H9 (cell line): ENCODE measurements at regions not wholly inside any gene's neighbourhood (a gene's known extent, or its start where the extent isn't known, plus 50 kb on each side); places are given as distances from the start of the nearest gene placed in this dataset.
"Not testable (repeated sequence)": the region's sequence is repeated elsewhere in the genome, so short reads cannot be mapped to it uniquely, and the experiment has no call there.

Experiments
- DNase-seq: peaks from one replicate; pipeline ENCODE4 v3.0.0-alpha.2; 2017
- H2AFZ ChIP-seq: one replicate; pipeline ENCODE4 v1.6.1; 2013; ENCODE audit warnings: mild to moderate bottlenecking, low read length, control low read depth, moderate library complexity
- H2AK5ac ChIP-seq: 2 replicates; pipeline ENCODE4 v1.6.1; 2013; ENCODE audit warnings: low read length, control low read depth, mixed read lengths; ENCODE audit not compliant: insufficient read length
- H2BK120ac ChIP-seq: one replicate; pipeline ENCODE4 v1.6.1; 2013; ENCODE audit warnings: low read depth, mild to moderate bottlenecking, low read length, control low read depth, inconsistent platforms; ENCODE audit not compliant: poor library complexity, severe bottlenecking
- H2BK12ac ChIP-seq: 2 replicates; pipeline ENCODE4 v1.6.1; 2013; ENCODE audit warnings: low read length, control low read depth, mixed read lengths, low read depth; ENCODE audit not compliant: insufficient read length
- H2BK15ac ChIP-seq: 2 replicates; pipeline ENCODE4 v1.6.1; 2013; ENCODE audit warnings: low read depth, low read length, control low read depth
- H2BK20ac ChIP-seq: one replicate; pipeline ENCODE4 v1.6.1; 2013; ENCODE audit warnings: low read depth, mild to moderate bottlenecking, low read length, control low read depth, inconsistent platforms; ENCODE audit not compliant: poor library complexity, severe bottlenecking
- H2BK5ac ChIP-seq: 2 replicates; pipeline ENCODE4 v1.6.1; 2013; ENCODE audit warnings: low read length, control low read depth, mixed read lengths; ENCODE audit not compliant: insufficient read length
- H3K14ac ChIP-seq: 2 replicates; pipeline ENCODE4 v1.6.1; 2013; ENCODE audit warnings: low read length, control low read depth; ENCODE audit not compliant: insufficient read depth
- H3K18ac ChIP-seq: 2 replicates; pipeline ENCODE4 v1.6.1; 2013; ENCODE audit warnings: low read depth, mild to moderate bottlenecking, mixed read lengths, low read length, control low read depth; ENCODE audit not compliant: insufficient read length
- H3K23ac ChIP-seq: 2 replicates; pipeline ENCODE4 v1.6.1; 2013; ENCODE audit warnings: low read length, control low read depth, mixed read lengths, low read depth; ENCODE audit not compliant: insufficient read length
- H3K23me2 ChIP-seq: 2 replicates; pipeline ENCODE4 v1.6.1; 2013; ENCODE audit warnings: low read depth, mild to moderate bottlenecking, mixed read lengths, low read length, control low read depth; ENCODE audit not compliant: insufficient read length, poor library complexity, severe bottlenecking
- H3K27ac ChIP-seq: 2 replicates; pipeline ENCODE4 v1.5.1; 2013; ENCODE audit warnings: low read length, control low read depth, mixed read lengths, low read depth; ENCODE audit not compliant: insufficient read length
- H3K27me3 ChIP-seq: 2 replicates; pipeline ENCODE4 v1.6.1; 2013; ENCODE audit warnings: low read length, control low read depth, inconsistent platforms; ENCODE audit not compliant: insufficient read depth
- H3K4ac ChIP-seq: 2 replicates; pipeline ENCODE4 v1.6.1; 2013; ENCODE audit warnings: low read depth, mild to moderate bottlenecking, control low read depth, inconsistent platforms, low read length, moderate library complexity
- H3K4me1 ChIP-seq: 2 replicates; pipeline ENCODE4 v1.6.1; 2013; ENCODE audit warnings: low read length, control low read depth, inconsistent platforms; ENCODE audit not compliant: insufficient read depth
- H3K4me2 ChIP-seq: 2 replicates; pipeline ENCODE4 v1.6.1; 2013; ENCODE audit warnings: low read length, control low read depth, mixed read lengths; ENCODE audit not compliant: insufficient read length, insufficient read depth
- H3K56ac ChIP-seq: 2 replicates; pipeline ENCODE4 v1.6.1; 2013; ENCODE audit warnings: low read depth, mild to moderate bottlenecking, mixed read lengths, low read length, control low read depth; ENCODE audit not compliant: insufficient read length
- H3K79me1 ChIP-seq: 2 replicates; pipeline ENCODE4 v1.6.1; 2013; ENCODE audit warnings: low read depth, mild to moderate bottlenecking, moderate library complexity, low read length, control low read depth, inconsistent platforms; ENCODE audit not compliant: insufficient read depth, poor library complexity, severe bottlenecking
- H3K79me2 ChIP-seq: 2 replicates; pipeline ENCODE4 v1.6.1; 2013; ENCODE audit warnings: low read length, control low read depth, inconsistent platforms; ENCODE audit not compliant: insufficient read depth
- H3K9ac ChIP-seq: 2 replicates; pipeline ENCODE4 v1.6.1; 2013; ENCODE audit warnings: low read length, control low read depth, mixed read lengths; ENCODE audit not compliant: insufficient read length; ENCODE audit errors: extremely low read depth
- H3K9me3 ChIP-seq: one replicate; pipeline ENCODE4 v1.6.1; 2013; ENCODE audit warnings: low read depth, low read length, inconsistent platforms; ENCODE audit not compliant: control insufficient read depth
- H3T11ph ChIP-seq: one replicate; pipeline ENCODE4 v1.6.1; 2013; ENCODE audit warnings: mild to moderate bottlenecking, low read length, control low read depth, inconsistent platforms
- H4K20me1 ChIP-seq: one replicate; pipeline ENCODE4 v1.6.1; 2013; ENCODE audit not compliant: control insufficient read depth, insufficient read length, insufficient read depth
- H4K5ac ChIP-seq: 2 replicates; pipeline ENCODE4 v1.6.1; 2013; ENCODE audit warnings: low read depth, mild to moderate bottlenecking, mixed read lengths, low read length, control low read depth; ENCODE audit not compliant: insufficient read length
- H4K8ac ChIP-seq: replicated peaks from 2 replicates; pipeline ENCODE4 v1.6.1; 2013; ENCODE audit warnings: low read length, control low read depth, mixed read lengths, low read depth; ENCODE audit not compliant: insufficient read length
- H4K91ac ChIP-seq: 2 replicates; pipeline ENCODE4 v1.6.1; 2013; ENCODE audit warnings: low read depth, mild to moderate bottlenecking, moderate library complexity, mixed read lengths, low read length, control low read depth; ENCODE audit not compliant: insufficient read length
- H3K27ac Mint-ChIP-seq, 3 experiments: 2 replicates in 2 of 3; 3 replicates in 1 of 3; pipeline ENCODE4 v1.8.0; 2020 to 2021; ENCODE audit warnings: mixed read lengths in 3 of 3, mild to moderate bottlenecking in 1 of 3, moderate library complexity in 1 of 3
- H3K27me3 Mint-ChIP-seq: 2 replicates; pipeline ENCODE4 v1.8.0; 2021; ENCODE audit warnings: low read depth, mild to moderate bottlenecking, moderate library complexity, mixed read lengths
- H3K36me3 Mint-ChIP-seq, 3 experiments: 2 replicates in 2 of 3; 3 replicates in 1 of 3; pipeline ENCODE4 v1.8.0; 2020 to 2021; ENCODE audit warnings: low read depth in 3 of 3, mixed read lengths in 3 of 3; ENCODE audit not compliant: insufficient read depth in 1 of 3
- H3K4me1 Mint-ChIP-seq, 2 experiments: 2 replicates each; pipeline ENCODE4 v1.8.0; 2020; ENCODE audit warnings: mixed read lengths in 2 of 2
- H3K4me3 Mint-ChIP-seq, 2 experiments: 2 replicates in 1 of 2; 3 replicates in 1 of 2; pipeline ENCODE4 v1.8.0; 2020 to 2021; ENCODE audit warnings: mild to moderate bottlenecking in 2 of 2, mixed read lengths in 2 of 2, moderate library complexity in 1 of 2
- H3K9me3 Mint-ChIP-seq, 2 experiments: 2 replicates in 1 of 2; 3 replicates in 1 of 2; pipeline ENCODE4 v1.8.0; 2020; ENCODE audit warnings: mild to moderate bottlenecking in 2 of 2, mixed read lengths in 2 of 2, moderate library complexity in 1 of 2
- WGBS: extraction: QIAGEN DNeasy Blood & Tissue Kit; methylation state at CpG from one replicate; pipeline ENCODE4 v1.1.7; 2013; ENCODE audit warnings: missing lambda C conversion rate, low lambda C conversion rate, mixed read lengths; ENCODE audit not compliant: insufficient read length; ENCODE audit errors: extremely low coverage; 5-methylcytosine and 5-hydroxymethylcytosine counted together
- TF ChIP-seq, protein P1 (sequence below): fragments of 200-600 bp; sonication (generic); conservative IDR thresholded peaks from 3 replicates; pipeline ENCODE4 v1.8.0; 2021; ENCODE audit warnings: antibody characterized with exemption, mild to moderate bottlenecking

- TF ChIP-seq, protein P1, sequence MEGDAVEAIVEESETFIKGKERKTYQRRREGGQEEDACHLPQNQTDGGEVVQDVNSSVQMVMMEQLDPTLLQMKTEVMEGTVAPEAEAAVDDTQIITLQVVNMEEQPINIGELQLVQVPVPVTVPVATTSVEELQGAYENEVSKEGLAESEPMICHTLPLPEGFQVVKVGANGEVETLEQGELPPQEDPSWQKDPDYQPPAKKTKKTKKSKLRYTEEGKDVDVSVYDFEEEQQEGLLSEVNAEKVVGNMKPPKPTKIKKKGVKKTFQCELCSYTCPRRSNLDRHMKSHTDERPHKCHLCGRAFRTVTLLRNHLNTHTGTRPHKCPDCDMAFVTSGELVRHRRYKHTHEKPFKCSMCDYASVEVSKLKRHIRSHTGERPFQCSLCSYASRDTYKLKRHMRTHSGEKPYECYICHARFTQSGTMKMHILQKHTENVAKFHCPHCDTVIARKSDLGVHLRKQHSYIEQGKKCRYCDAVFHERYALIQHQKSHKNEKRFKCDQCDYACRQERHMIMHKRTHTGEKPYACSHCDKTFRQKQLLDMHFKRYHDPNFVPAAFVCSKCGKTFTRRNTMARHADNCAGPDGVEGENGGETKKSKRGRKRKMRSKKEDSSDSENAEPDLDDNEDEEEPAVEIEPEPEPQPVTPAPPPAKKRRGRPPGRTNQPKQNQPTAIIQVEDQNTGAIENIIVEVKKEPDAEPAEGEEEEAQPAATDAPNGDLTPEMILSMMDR, result no peak
- Histone ChIP-seq H4K20me1 (no peaks in the 10 kb centered on the region), H3K27me3 (no peaks in the 10 kb centered on the region), H3K79me1 (no peaks in the 10 kb centered on the region), H2BK12ac (no peak overlapping the region), H2BK15ac (no peak overlapping the region), H2AK5ac (no peak overlapping the region), H3K4ac (no peak overlapping the region), H3K4me2 (no peak overlapping the region), H2AFZ (no peak overlapping the region), H3K79me2 (no peaks in the 10 kb centered on the region), H3K4me1 (no peaks in the 10 kb centered on the region), H2BK120ac (no peak overlapping the region), H3K9me3 (no peaks in the 10 kb centered on the region), H4K8ac (no peak overlapping the region), H3K9ac (no peak overlapping the region), H3K18ac (no peak overlapping the region), H3K23ac (no peak overlapping the region), H2BK5ac (no peak overlapping the region), H4K5ac (no peak overlapping the region), H3K27ac (no peak overlapping the region), H4K91ac (no peak overlapping the region), H3T11ph (no peak overlapping the region), H2BK20ac (no peak overlapping the region), H3K56ac (no peak overlapping the region), H3K23me2 (no peaks in the 10 kb centered on the region), H3K14ac (no peak overlapping the region)
- Mint-ChIP-seq H3K27ac (no peak overlapping the region), H3K36me3 (peaks cover 0 to 2% (median 0%) of the 10 kb centered on the region in 3 experiments; a peak in 1 of 7 replicates), H3K4me3 (no peak overlapping the region), H3K4me1 (no peaks in the 10 kb centered on the region), H3K27me3 (no peaks in the 10 kb centered on the region), H3K9me3 (no peaks in the 10 kb centered on the region)
- DNase-seq, result no peak
Measured at GRCh38 chr3:96584066-96584465, 230.3 kb upstream of the EPHA6 start.

DNA sequence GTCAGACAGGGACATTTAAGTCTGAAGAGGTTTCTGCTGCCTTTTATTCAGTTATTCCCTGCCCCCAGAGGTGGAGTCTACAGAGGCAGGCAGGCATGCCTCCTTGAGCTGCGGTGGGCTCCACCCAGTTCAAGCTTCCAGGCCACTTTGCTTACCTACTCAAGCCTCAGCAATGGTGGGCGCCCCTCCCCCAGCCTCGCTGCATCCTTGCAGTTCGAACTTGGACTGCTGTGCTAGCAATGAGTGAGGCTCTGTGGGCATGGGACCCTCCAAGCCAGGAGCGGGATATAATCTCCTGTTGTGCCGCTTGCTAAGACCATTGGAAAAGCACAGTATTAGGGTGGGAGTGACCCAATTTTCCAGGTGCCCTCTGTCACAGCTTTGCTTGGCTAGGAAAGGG, 207.5 kb upstream of the EPHA6 start:
- WGBS, result no CpG with 5 or more reads among the region's 6 CpGs

More for the DNA sequence above, 207.5 kb upstream of the EPHA6 start:
- H2BK15ac ChIP-seq, H2BK120ac ChIP-seq, H3K4ac ChIP-seq, H4K91ac ChIP-seq, H3K56ac ChIP-seq, H3K79me1 ChIP-seq, H3K14ac ChIP-seq, H3K27ac Mint-ChIP-seq, H3K4me1 ChIP-seq, H3K9me3 ChIP-seq, H4K8ac ChIP-seq, H3K4me1 Mint-ChIP-seq, H3K27me3 ChIP-seq, H2BK5ac ChIP-seq, H3K27ac ChIP-seq, H2BK20ac ChIP-seq, H3K18ac ChIP-seq, H2BK12ac ChIP-seq, H3K4me2 ChIP-seq, DNase-seq, H4K20me1 ChIP-seq, H3K27me3 Mint-ChIP-seq, H3K23me2 ChIP-seq, H3T11ph ChIP-seq, H3K79me2 ChIP-seq, H2AFZ ChIP-seq, H3K23ac ChIP-seq, H3K9ac ChIP-seq, H4K5ac ChIP-seq, H2AK5ac ChIP-seq, H3K4me3 Mint-ChIP-seq: not testable (repeated sequence)
- peaks cover 28 to 38% of the 10 kb centered on the region in 2 experiments for H3K9me3 Mint-ChIP-seq
- peaks cover 1 to 15% (median 3%) of the 10 kb centered on the region in 3 experiments; a peak in 5 of 7 replicates for H3K36me3 Mint-ChIP-seq
